H7 (cell line): ENCODE measurements at regions not wholly inside any gene's neighbourhood (a gene's known extent, or its start where the extent isn't known, plus 50 kb on each side); places are given as distances from the start of the nearest gene placed in this dataset.
A peak's percentile ranks its signal among the peaks of the same experiment; 100 is the strongest.

Source experiments
- DNase-seq: peaks from one replicate; pipeline ENCODE4 v3.0.0; 2012
- H3K27me3 ChIP-seq: 2 replicates; pipeline ENCODE4 v1.6.0; 2011; ENCODE audit warnings: mild to moderate bottlenecking, low read length; ENCODE audit not compliant: control insufficient read depth, insufficient read depth
- H3K36me3 ChIP-seq: replicated peaks from 2 replicates; pipeline ENCODE4 v1.5.1; 2011; ENCODE audit warnings: low read length; ENCODE audit not compliant: control insufficient read depth, insufficient read depth
- H3K4me3 ChIP-seq: 2 replicates; pipeline ENCODE4 v1.5.1; 2011; ENCODE audit warnings: low read depth, mild to moderate bottlenecking, control low read depth, low read length, moderate library complexity; ENCODE audit not compliant: insufficient read depth

DNA sequence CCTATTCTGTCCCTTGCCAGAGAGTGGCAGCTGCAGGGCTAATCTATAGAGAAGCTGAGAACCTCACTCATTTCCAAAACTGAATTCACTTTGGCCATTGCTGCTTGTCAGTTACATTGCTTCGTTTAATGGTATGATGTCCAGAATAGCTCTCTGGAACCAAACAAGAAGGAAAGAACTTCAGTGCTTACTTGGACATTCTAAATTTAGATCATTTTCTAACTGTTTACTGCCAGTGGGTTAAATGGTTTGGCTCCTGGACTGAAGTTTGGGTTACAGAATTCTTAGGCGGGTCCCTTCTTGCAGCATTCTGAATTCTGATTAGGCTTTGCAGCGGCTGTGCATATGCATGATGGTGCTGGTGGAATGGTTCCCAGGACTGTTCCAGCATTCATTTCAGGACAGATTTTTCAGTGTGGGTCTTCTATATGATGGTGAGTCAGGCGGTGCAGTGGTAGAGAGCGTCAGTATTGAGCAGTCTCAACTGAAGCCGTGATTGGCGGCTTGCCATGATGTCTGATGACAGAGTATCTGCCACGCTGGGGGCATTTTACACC, 148.7 kb downstream of the DYRK2 start:
- no peak for DNase-seq
- no peaks in the 10 kb centered on the region for H3K36me3 ChIP-seq
- no peak overlapping the region for H3K4me3 ChIP-seq
- H3K27me3 ChIP-seq, result no peaks in the 10 kb centered on the region

DNA sequence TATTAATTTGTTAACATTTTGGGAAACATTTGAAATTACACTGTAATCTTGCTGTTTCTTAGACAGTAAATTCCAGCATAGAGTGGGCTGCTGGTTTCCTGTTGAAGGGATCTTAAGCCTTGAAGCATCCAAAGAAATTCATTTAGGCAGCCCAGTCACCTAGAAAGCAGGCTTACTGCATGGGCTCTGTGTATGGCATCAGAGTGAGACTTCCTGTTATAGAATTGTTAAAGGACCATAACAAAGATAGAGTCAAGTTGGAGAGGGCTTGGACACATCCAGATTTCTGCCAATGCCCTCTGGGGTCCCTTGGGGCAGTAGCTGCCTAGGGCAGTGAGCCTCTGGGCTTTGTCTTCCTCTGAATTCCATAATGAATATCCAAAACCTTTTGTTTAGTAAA, 149.2 kb downstream of the DYRK2 start:
- Histone ChIP-seq H3K4me3 (no peak overlapping the region), H3K27me3 (no peaks in the 10 kb centered on the region), H3K36me3 (no peaks in the 10 kb centered on the region)
- DNase-seq, result no peak

DNA sequence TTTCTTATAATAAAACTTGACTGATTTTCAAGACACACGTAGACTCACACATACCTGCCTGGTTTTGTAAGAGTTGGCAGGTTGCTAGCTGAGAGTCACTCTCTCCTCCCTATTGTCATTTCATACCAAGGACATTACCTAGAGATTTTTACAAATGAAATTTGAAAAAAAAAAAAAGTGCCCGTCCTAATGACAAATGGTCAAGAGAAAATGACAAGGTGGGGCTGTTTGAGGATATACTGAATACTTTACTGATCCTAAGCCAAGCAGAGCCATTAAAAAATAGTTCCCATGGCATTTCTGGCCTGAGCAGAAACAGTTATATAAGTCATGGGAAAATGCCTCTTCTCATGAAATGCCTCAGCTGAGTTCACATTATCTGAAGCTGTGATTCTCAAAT, 150.2 kb downstream of the DYRK2 start:
- no peaks in the 10 kb centered on the region for H3K36me3 ChIP-seq
- DNase-seq, result no peak
- no peaks in the 10 kb centered on the region for H3K27me3 ChIP-seq
- no peak overlapping the region for H3K4me3 ChIP-seq

GRCh38 chr12:67802731-67803130, 154.2 kb downstream of the DYRK2 start:
- peak; percentile 19 for DNase-seq
- no peaks in the 10 kb centered on the region for H3K27me3 ChIP-seq
- H3K36me3 ChIP-seq, result no peaks in the 10 kb centered on the region
- H3K4me3 ChIP-seq, result no peak overlapping the region

GRCh38 chr12:67803278-67803993, 154.9 kb downstream of the DYRK2 start:
- H3K36me3 ChIP-seq, result no peaks in the 10 kb centered on the region
- no peak overlapping the region for H3K4me3 ChIP-seq
- DNase-seq, result no peak
- no peaks in the 10 kb centered on the region for H3K27me3 ChIP-seq

GRCh38 chr12:67804168-67804567, 155.6 kb downstream of the DYRK2 start:
- Histone ChIP-seq H3K27me3 (no peaks in the 10 kb centered on the region), H3K36me3 (no peaks in the 10 kb centered on the region), H3K4me3 (no peak overlapping the region)
- no peak for DNase-seq

DNA sequence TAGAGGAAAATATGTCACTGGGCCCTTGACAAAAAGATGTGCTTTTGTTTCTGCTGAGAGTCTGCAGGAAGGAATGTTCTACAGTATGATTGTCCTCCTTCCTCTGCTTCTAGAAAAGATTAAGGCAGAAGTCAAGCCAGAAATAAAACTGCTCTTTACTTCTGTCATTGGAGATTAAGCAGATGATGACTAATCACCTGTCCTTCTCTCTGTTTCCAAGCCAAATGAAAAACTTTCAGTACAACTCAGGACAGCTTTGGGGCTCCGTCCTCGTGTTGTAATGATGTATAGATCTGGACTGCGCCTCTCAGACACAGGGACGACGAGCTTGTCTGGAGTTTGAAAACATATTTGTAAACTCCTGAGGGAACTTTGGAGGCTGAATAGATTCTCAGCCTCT, 159.3 kb downstream of the DYRK2 start:
- H3K4me3 ChIP-seq, result no peak overlapping the region
- no peak for DNase-seq
- no peaks in the 10 kb centered on the region for H3K36me3 ChIP-seq
- no peaks in the 10 kb centered on the region for H3K27me3 ChIP-seq

DNA sequence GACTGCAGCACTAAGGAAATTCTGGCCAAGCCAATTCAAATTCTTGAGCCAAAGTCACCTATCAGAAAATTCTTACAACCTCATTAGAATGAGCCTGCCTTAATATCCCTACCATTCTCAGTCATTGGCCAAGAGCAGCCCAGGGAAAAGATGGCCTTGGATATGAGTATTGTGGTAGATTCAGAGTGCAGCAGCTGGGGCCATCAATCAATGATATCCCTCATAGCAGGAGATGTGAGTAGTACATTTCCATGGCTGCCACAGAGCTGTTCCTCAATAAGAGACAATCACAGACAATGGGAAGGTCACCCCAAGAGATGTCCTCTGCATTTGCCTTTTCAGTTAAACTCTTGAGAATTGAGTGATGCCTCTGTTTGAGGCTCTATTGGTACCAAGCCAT, 161.6 kb downstream of the DYRK2 start:
- Histone ChIP-seq H3K4me3 (no peak overlapping the region), H3K36me3 (no peaks in the 10 kb centered on the region), H3K27me3 (no peaks in the 10 kb centered on the region)
- DNase-seq, result no peak

DNA sequence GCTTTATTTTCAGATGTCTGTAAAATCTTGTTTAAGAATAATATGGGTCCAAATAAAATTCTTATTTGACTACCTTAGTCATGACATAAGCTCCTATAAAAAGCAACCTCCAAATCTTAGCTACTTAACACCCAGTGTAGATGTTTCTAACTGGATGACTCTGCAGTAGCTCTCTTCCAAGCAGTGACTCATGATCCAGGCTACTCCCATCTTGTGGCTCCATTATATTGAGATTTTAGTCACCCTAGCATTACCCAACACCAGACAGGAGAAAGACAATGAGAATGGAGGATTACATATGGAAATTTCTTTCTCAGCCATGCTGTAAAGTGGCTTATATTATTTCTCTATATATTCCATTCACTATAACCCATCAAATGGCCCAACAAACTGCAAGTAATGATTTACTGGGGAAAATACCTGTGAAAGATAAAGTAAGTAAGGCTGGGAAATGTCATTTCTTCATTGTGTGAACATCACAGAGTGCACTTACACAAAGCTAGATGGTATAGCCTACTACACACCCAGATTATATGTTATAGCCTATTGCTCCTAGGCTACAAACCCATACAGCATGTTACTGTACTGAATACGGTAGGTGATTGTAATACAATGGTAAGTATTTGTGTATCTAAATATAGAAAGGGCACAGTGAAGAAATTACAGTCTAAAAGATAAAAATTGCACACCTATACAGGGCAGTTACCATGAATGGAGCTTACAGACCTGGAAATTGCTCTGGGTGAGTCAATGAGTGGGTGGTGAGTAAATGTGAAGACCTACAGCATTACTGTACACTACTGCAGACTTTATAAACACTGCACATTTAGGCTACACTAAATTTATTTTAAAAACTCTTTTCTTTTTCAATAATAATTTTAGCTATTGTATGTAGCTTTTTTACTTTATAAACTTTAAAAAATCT, 163.2 kb downstream of the DYRK2 start:
- Histone ChIP-seq H3K36me3 (no peaks in the 10 kb centered on the region), H3K27me3 (no peaks in the 10 kb centered on the region), H3K4me3 (no peak overlapping the region)
- DNase-seq, result no peak

- no peak overlapping the region for H3K4me3 ChIP-seq
- no peak for DNase-seq
- H3K36me3 ChIP-seq, result no peaks in the 10 kb centered on the region
- H3K27me3 ChIP-seq, result no peaks in the 10 kb centered on the region
These were observed 164.9 kb downstream of the DYRK2 start for GRCh38 chr12:67813456-67813904.

- H3K4me3 ChIP-seq, result no peak overlapping the region
- DNase-seq, result no peak
- no peaks in the 10 kb centered on the region for H3K27me3 ChIP-seq
- no peaks in the 10 kb centered on the region for H3K36me3 ChIP-seq
These were observed 167.7 kb downstream of the DYRK2 start for GRCh38 chr12:67816269-67816668.

GRCh38 chr12:67818459-67818903, 169.9 kb downstream of the DYRK2 start:
- no peaks in the 10 kb centered on the region for H3K36me3 ChIP-seq
- DNase-seq, result no peak

GRCh38 chr12:67819902-67820301, 169.3 kb upstream of the IFNG-AS1 start:
- no peak overlapping the region for H3K4me3 ChIP-seq
- no peaks in the 10 kb centered on the region for H3K36me3 ChIP-seq
- no peaks in the 10 kb centered on the region for H3K27me3 ChIP-seq
- no peak for DNase-seq

More at GRCh38 chr12:67818459-67818903, 169.9 kb downstream of the DYRK2 start:
- no peaks in the 10 kb centered on the region for H3K27me3 ChIP-seq
- H3K4me3 ChIP-seq, result no peak overlapping the region

- no peaks in the 10 kb centered on the region for H3K27me3 ChIP-seq
- no peaks in the 10 kb centered on the region for H3K36me3 ChIP-seq
- H3K4me3 ChIP-seq, result no peak overlapping the region
- no peak for DNase-seq
These were observed 168.6 kb upstream of the IFNG-AS1 start for GRCh38 chr12:67820694-67821093.

DNA sequence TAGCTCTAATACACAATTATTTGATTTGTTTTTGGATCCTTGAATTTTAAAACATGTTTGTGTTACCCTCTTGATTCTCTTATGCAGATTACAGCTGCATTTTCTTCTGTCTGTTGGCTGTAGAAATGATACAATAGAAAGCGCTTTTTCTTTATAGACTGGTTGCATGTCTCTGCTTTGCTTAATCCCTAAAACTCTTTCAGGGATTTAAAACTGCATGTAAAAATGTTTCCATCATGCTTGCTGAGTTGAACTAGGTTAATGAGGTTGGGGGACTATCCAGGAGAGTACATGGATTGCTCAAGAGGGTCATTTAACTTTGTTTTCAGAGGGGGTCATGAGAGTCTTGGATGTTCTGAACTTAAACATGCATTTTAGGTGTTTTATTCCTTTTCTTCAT, 166.4 kb upstream of the IFNG-AS1 start:
- Histone ChIP-seq H3K4me3 (no peak overlapping the region), H3K27me3 (no peaks in the 10 kb centered on the region), H3K36me3 (no peaks in the 10 kb centered on the region)
- DNase-seq, result no peak
